ENCODE measurements at regions not wholly inside any gene's neighbourhood (a gene's known extent, or its start where the extent isn't known, plus 50 kb on each side); places are given as distances from the start of the nearest gene placed in this dataset.

- ChIA-PET POLR2A (no interaction called here), CTCF (no interaction called here)
- BruUV-seq (replicated peaks), result no TSS peak
- intact Hi-C loops (cut with micrococcal nuclease; ENCODE audit: unreplicated experiment) (no loop called here), in situ Hi-C loops (cut with HindIII; ENCODE audit: low pct_unique_long_range_greater_than_20kb, low sequenced_read_pairs) (no loop called here)
- ATAC-seq, result no peak
- H3K27ac ChIP-seq (ENCODE audit: low read length), result no peak overlapping the region
- no peaks in the 10 kb centered on the region for H3K4me1 ChIP-seq (ENCODE audit: control insufficient read depth, insufficient read depth, low read length)
- TF ChIP-seq POLR2AphosphoS5 (IDR thresholded peaks at IDR 0.05; ENCODE audit: low read depth, low read length), result no peak
- TF ChIP-seq TCF7L2 (IDR thresholded peaks at IDR 0.05; ENCODE audit: low read depth, low read length), result no peak
- TF ChIP-seq, protein P1, sequence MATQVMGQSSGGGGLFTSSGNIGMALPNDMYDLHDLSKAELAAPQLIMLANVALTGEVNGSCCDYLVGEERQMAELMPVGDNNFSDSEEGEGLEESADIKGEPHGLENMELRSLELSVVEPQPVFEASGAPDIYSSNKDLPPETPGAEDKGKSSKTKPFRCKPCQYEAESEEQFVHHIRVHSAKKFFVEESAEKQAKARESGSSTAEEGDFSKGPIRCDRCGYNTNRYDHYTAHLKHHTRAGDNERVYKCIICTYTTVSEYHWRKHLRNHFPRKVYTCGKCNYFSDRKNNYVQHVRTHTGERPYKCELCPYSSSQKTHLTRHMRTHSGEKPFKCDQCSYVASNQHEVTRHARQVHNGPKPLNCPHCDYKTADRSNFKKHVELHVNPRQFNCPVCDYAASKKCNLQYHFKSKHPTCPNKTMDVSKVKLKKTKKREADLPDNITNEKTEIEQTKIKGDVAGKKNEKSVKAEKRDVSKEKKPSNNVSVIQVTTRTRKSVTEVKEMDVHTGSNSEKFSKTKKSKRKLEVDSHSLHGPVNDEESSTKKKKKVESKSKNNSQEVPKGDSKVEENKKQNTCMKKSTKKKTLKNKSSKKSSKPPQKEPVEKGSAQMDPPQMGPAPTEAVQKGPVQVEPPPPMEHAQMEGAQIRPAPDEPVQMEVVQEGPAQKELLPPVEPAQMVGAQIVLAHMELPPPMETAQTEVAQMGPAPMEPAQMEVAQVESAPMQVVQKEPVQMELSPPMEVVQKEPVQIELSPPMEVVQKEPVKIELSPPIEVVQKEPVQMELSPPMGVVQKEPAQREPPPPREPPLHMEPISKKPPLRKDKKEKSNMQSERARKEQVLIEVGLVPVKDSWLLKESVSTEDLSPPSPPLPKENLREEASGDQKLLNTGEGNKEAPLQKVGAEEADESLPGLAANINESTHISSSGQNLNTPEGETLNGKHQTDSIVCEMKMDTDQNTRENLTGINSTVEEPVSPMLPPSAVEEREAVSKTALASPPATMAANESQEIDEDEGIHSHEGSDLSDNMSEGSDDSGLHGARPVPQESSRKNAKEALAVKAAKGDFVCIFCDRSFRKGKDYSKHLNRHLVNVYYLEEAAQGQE (IDR thresholded peaks at IDR 0.05; ENCODE audit: insufficient read depth in 1 of 2, low read depth in 2 of 2, low read length in 1 of 2), result no peak
- TF ChIP-seq SIN3A (IDR thresholded peaks at IDR 0.05; ENCODE audit: borderline replicate concordance, insufficient read depth, low read depth, low read length), result no peak
- TF ChIP-seq CTCF (IDR thresholded peaks at IDR 0.05), result no peak
- no peak overlapping the region for H3K4me3 ChIP-seq (ENCODE audit: low read depth in 2 of 2, low read length in 2 of 2)
- H3K27me3 ChIP-seq (ENCODE audit: control insufficient read depth, insufficient read depth, low read length), result no peaks in the 10 kb centered on the region
- no peaks in the 10 kb centered on the region for H3K36me3 ChIP-seq (ENCODE audit: control insufficient read depth, insufficient read depth, low read length)
- DNase-seq (ENCODE audit: low read depth, low spot score), result no peak
- H3K9me3 ChIP-seq (ENCODE audit: control insufficient read depth, insufficient read depth, low read depth, low read length), result no peaks in the 10 kb centered on the region
Observed at GRCh38 chr1:23611601-23612327, 52.5 kb upstream of the ID3 start.

DNA sequence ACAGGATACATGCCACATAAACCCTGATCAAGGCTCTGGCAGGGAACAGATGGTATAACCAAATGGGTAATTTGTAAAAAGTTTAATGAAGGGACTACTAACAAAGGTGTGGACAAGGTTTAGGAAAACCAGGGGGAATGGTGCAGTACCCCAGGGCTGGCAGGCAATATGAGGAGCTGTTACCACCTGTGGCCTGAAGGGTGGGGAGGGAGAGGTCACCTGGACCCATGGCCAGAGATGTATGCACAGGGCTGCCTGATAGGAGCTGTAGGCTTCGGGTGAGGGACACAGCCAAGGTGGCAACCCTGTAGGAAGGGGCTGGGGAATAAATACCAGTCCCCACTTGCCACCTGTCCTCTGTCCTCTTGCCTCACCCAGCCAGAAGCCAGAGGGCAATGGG, 51.4 kb upstream of the ID3 start:
- H3K9me3 ChIP-seq (ENCODE audit: control insufficient read depth, insufficient read depth, low read depth, low read length), result no peaks in the 10 kb centered on the region
- intact Hi-C loops (cut with micrococcal nuclease; ENCODE audit: unreplicated experiment), result no loop called here
- no peaks in the 10 kb centered on the region for H3K36me3 ChIP-seq (ENCODE audit: control insufficient read depth, insufficient read depth, low read length)
- no peaks in the 10 kb centered on the region for H3K4me1 ChIP-seq (ENCODE audit: control insufficient read depth, insufficient read depth, low read length)
- in situ Hi-C loops (cut with HindIII; ENCODE audit: low pct_unique_long_range_greater_than_20kb, low sequenced_read_pairs), result no loop called here
- no peak overlapping the region for H3K4me3 ChIP-seq (ENCODE audit: low read depth in 2 of 2, low read length in 2 of 2)
- no peaks in the 10 kb centered on the region for H3K27me3 ChIP-seq (ENCODE audit: control insufficient read depth, insufficient read depth, low read length)
- BruUV-seq (replicated peaks), result no TSS peak
- no peak for DNase-seq (ENCODE audit: low read depth, low spot score)
- no peak for ATAC-seq
- TF ChIP-seq CTCF (IDR thresholded peaks at IDR 0.05) (no peak), TCF7L2 (IDR thresholded peaks at IDR 0.05; ENCODE audit: low read depth, low read length) (no peak), POLR2AphosphoS5 (IDR thresholded peaks at IDR 0.05; ENCODE audit: low read depth, low read length) (no peak), SIN3A (IDR thresholded peaks at IDR 0.05; ENCODE audit: borderline replicate concordance, insufficient read depth, low read depth, low read length) (no peak)
- TF ChIP-seq, protein P1 (IDR thresholded peaks at IDR 0.05; ENCODE audit: insufficient read depth in 1 of 2, low read depth in 2 of 2, low read length in 1 of 2), result no peak
- H3K27ac ChIP-seq (ENCODE audit: low read length), result no peak overlapping the region
- CTCF ChIA-PET, result no interaction called here
- POLR2A ChIA-PET, result no interaction called here
